ENCODE measurements at regions not wholly inside any gene's neighbourhood (a gene's known extent, or its start where the extent isn't known, plus 50 kb on each side); places are given as distances from the start of the nearest gene placed in this dataset.
"Not testable (repeated sequence)": the region's sequence is repeated elsewhere in the genome, so short reads cannot be mapped to it uniquely, and the experiment has no call there.

DNA sequence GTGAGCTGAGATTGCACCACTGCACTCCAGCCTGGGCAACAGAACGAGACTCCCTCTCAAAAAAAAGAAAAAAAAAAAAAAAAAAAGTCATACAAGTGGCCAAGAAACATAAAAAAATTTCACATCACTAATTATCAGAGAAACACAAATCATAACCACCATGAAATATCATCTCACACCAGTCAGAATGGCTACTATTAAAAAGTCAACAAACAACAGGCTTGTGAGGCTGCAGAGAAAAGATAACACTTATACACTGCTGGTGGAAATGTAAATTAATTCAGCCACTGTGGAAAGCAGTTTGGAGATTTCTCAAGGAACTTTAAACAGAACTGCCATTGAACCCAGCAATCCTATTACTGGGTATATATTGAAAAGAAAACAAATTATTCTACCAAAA is 291.1 kb upstream of the MCTP2 start:
- DNase-seq = no peak

DNA sequence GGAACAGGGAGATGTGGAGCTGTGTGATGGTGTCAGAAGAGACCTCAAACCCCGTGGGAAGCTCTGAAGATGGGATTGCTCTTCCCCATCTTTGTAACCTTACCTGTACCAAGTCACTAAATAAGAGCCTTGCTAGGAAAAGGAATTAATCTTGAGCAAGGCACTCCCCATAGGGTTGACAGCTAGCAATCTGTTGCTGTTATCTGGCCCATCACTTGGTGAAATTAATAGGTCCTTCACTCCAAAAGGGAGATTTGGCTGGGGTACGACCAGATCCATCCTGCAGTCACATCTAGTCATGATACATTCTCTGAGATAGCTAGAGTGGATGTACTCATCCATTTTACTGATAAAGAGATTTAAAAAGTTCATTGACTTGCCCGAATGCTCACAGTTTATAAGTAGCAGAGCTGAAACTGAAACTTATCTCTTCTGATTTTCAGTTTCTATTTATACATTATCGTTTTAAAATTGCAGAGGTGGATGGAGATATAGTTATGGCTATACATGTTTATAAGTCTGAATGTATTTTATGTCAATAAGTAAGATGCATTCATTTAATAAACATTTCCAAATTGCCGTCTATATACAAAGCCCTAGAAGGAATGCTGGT is 299.1 kb upstream of the MCTP2 start:
- DNase-seq = no peak

DNA sequence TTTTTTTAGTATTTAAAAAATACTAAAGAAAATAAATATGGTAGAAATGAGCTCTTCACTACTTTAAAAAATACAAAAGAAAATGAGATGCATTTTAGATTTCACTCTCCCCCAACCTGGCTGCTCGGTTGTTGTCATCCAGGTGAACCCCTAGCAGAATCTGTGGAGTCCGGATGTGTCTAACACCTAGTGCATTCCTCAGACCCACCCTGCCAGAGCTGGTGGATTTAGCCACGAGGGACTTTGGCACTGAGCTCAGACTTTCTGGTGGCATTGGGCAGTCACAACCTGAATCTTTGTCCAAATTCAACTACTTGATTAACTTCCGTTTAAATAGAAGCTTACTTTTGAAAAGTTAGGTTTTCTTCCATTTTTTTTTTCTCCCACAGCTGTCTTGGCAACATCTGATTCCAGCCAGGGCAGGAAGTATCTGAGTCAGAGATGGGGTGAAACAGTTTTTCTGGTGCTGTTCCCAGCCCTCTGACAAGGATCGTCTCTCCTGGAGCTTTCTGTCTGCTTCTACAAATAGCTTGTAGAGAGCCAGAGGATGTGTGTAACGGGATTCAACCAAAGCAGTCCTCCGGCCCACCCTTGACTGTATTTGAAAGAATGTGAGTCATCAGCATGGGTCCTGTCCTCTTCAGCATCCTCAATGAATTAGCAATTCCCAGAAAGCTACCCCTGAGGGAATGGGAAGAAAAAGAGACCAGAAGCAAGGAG is 301.8 kb upstream of the MCTP2 start:
- DNase-seq = no peak

DNA sequence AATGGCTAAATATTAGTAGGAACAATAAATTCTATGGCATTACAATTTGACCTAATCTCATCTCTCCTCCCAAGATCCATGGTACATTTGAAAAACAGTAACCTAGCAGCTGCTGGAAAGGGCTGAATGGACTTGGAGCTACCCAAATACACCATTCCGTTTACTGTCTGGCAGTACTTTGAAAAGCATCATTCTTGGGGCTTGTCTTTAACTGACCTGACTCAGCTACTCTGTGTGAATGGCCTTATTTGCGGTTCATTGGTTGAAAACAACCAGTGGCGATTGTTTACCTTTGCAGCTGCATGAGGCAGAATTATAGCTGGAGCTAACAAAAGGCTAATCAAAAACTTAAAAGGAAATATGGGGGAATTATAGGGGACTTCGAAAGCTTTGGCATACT is 311.2 kb upstream of the MCTP2 start:
- DNase-seq = no peak

DNA sequence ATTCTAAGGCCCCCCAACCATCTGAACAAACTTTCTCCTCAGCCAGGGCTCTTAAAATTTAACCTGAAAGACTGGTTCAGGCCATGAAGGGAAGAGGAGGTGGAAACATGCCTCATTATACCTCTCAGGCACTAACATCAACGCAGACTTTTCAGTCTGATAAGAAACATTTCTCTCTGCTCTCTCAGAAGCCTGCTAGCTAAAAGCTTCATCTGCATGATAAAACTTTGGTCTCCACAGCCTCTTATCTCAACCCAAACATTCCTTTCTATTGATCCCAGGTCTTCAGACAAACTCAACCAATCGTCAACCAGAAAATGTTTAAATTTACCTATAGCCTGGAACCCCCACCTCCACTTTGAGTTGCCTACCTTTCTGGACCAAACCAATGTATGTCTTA is 312.6 kb upstream of the MCTP2 start:
- DNase-seq = not testable (repeated sequence)

DNA sequence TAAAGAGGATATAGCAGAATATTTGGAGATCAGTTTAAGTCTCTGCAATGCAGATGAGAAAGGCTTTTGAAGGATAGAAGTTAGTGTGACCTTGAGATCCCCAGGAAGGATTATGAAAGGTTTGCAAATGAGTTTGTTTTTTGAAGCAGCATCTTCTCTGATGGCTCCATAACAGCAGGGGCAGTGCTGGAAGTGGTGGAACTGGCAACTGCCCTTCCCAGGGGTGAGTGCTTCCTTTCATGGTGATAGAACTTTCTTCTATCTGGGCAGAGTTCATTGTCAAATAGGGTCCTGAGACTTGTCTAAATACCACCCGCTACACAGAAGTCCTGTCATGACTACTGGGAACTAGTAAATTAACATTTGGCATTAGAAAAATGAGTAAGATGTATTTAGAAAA is 314.2 kb upstream of the MCTP2 start:
- no peak for DNase-seq

DNA sequence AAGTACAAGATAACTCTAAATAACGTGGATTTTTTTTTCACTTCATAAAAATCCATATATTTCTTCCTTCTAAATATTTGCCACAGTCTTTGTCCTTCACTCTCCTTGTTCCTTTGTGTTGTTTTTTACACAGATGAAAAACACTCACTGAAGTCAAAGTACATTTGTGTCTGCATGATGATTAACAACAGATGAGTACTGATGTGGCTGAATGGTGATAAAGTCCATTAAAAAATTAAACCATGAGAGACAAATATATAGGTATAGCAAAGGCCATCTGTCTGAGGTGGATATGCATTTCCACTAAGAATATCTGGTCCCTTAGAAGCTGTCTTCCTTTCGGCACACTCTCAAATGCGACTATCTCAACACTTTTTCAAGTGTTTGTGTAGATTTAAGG is 317.5 kb upstream of the MCTP2 start:
- no peak for DNase-seq

DNA sequence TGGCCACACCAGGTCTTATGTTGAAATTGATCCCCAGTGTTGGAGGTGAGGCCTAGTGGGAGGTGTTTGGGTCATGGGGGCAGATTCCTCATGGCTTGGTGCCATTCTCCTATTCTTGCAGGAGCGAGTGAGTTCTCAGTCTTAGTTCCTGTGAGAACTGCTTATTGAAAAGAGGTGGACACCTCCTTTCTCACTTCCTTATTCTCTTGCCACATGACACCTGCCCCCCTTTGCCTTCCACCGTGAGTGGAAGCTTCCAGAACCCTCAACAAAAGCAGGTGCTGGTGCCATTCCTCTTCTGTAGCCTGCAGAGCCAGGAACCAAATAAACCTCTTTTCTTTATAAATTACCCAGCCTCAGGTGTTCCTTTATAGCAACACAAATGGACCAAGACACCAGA is 318.1 kb upstream of the MCTP2 start:
- no peak for DNase-seq

DNA sequence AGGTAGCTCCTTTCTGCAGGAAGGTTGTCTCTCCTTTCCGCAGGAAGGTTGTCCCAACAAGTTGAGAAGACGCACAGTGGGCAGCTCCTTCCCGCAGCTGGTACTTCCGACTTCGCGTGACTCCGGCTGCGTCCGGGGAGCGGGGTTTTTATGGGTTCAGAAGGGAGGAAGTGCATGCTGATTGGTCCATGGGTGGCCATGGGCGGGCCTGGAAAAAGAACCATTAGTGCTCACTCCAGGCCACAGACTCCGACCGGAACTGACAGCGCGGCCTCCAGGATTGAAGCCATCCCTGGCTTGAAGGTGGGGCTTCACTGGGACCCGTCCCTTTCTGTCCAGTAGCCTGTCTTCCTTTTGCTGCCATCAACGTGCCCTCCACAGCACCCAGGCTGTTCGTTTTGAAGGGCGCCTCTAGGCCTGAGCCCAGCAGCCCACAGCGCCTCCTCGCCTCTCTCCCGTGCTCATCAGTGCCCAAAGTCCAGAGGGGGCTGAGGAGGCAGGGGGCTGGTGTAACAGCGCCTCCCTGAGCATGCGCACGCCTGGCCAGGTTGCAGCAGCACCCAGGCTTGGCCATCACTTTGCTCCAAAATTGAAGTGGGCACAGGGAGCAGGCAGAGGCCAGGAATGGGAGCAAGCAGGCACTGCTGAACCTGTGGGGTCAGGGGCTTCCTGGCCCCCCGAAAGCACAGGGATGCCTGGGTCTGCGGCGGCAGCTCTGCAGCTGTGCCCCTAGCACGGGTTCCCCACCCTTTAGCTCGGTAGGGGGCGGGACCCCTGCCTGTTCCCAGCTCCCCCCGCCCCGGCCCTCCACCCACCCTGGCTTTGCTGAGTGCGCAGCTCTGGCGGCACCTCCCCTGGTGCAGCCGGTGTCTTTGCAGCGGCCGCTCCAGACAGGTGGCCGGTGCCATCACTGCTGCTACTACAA is 330.6 kb upstream of the MCTP2 start:
- no peak for DNase-seq

DNA sequence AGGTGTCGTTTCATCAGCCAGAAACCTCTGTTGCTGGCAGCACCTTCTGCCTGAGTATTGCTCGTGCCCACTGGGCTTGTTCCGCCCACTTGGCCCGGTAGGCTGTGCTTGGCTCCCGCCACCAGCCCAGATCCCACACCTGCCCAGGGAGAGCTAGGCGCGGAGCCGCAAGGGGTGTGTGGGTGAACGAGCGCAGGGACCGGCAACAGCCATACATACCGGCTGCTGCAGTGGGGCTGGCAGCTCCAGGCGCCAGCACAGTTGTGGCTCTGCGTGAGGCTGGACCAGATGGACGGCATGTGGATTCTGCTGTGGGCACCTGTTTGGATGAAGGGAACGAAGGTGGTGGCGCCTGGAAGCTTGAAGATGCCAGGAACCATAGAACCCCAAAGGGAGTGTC is 331.5 kb upstream of the MCTP2 start:
- no peak for DNase-seq

DNA sequence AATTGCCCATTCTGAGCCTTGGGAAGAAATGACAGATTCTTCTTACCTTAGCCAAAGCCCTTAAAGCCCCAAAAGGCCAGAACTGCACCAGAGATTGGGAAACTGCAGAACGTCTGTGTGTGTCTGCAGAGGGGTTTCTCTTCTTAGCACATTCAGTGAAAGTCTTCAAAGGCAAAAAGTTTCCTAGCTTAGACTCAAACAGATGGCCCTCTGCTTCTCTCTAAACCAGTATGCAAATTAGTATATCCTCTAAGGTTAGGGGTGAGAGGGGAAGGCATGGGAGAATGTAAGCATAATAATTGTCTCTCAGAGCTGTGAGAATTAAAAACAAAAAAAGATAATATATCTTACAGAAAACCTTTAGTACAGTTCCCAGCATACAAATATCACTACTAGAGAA is 334.0 kb upstream of the MCTP2 start:
- no peak for DNase-seq

DNA sequence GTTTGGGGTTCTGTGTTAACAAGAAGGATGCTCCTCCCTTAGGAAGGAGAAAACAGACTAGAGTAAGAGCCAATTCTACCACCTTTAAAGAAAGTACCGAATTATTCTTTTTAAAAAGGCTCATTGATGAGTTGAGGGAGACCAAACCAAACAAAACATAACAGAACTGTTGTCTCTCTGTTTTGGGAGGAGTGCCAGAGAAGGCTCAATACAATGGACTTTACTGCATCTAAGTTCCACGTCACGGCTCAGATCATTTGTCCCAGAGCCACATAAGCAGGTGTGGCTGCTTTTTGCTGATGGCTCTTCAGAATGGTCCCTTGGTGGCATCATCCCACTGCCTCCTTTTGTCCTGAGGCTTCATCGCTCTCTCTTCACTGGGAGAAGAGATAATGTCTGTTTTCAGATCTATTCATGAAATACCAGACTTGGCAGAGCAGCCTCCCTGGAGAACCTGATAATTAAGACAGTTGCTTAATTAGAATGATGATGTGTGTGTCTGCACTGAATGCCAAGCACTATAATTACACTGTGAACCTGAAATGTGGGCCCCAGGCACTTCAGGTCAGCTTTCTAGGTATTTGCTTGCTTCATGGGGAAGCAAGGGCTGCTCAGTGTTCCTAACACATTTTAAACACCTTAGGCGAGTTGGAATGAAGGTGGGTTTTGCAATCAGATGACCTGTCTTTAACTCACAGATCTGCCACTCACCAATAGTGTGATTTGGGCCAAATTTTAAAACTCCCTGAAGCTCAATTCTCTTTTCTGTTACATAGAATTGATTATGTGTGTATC is 335.2 kb upstream of the MCTP2 start:
- DNase-seq = no peak

DNA sequence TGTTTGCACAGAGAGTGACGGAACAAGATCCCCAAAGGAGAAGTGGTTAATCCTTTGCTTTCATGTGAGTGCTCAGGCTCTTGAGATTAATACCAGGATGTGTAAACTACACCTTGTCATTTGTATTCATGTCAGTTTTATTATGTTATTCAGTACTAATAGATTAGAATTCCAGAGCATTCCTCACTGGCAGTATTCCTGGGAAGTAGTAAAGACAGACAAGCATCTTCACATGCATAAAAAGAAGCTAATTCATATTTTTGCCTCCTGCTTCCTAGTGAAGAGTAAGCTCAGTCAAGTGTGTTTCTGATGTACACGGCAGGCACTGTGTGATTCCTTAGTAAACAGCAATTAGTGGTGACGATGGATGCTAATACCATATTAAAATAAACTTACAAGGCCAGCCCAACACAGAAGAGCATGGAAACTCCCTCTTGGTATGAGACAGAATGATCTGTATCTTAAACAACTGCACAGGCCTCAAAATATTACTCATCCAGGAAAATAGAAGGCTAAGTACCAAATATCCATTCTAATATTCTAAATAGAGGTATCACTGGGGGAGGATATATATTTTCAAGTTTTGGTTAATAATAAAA is 336.8 kb upstream of the MCTP2 start:
- no peak for DNase-seq

DNA sequence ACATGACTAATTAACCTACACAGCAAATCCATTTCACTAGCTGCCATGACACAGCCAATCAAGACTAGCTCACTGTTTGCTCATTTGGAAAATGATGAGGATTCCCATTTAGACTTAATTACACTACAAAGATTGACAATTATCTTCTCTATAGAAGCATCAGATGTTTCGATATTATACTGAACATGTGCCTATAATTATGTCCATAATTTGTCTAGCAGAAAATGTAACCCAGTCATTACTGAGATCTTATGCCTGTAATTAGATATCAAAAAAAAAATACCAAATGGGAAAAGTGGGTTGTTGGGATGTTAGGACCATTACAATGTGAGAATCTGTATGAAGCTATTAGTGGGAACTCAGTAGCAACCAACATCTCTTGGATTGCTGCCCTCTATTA is 344.2 kb upstream of the MCTP2 start:
- DNase-seq = no peak

DNA sequence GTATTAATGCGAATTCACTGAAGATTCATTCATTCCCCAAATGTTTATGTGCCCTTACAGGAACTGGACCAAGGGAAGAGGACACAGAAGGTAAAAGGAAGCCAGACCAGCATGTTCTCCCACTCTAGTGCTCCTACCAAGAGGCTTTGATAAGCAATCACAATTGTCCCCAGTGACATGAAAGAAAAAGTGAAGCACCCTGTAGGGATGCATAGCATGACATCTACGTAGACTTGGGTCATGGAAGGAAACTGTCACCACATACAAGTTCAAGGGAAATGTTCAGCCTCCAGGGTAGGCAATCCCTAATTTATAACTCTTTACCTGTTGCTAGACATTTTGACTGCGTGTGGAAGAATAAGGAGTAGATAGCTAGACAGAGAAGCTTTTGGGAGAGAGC is 348.6 kb upstream of the MCTP2 start:
- DNase-seq = no peak

DNA sequence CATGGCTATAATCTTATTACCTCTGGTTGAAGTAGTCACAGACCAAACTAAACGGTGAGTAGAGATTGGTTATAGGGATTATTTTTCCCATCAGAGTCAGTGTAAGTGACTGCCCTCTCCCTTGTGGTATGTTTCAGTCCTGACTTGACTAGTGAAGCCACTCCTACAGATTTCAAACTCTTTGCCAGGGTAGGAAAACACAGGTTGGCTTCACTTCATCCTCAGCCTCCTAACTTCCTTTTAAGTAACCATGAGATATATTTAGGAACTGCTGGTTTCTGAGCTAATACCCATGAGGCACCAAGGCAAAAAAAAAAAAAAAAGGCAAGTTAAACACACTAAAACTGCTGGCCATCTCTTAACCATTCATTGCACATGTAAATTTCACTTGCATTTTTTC is 349.2 kb upstream of the MCTP2 start:
- no peak for DNase-seq

DNA sequence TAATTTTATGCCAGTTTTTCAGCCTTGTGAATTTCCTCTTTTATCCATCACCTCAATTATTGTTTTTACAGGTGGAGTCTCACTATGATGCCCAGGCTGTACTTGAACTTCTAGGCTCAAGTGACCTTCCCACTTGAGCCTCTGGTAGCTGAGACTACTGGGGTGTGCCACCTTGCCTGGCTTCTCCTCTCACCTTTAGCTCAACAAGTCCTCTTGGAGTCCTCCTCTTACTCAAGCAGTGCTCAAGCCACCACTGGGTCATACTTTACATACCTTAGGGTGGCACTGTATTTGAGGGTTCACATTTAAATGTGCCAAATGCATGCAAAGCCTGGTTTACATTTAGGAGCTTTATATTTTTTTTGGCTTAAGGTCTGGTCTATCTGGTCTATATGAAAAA is 350.1 kb upstream of the MCTP2 start:
- no peak for DNase-seq

DNA sequence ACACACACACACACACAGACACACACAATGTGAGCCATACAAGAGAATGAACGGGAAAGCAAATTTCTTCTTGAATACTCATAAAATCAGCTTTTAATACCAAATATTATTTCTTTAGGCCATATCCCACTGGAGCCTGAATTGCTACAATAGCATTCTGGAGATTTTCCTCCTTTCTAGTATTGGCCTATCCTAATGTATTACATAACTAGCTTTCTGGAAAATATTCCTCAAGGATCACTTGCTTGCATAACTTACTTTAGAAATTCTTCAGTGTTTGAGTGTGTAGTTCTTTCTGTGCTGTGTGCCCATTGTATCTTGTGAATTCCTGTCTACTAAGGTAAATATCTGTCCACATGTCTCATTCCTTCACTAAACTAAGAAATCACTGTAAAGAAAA is 351.0 kb upstream of the MCTP2 start:
- DNase-seq = no peak

DNA sequence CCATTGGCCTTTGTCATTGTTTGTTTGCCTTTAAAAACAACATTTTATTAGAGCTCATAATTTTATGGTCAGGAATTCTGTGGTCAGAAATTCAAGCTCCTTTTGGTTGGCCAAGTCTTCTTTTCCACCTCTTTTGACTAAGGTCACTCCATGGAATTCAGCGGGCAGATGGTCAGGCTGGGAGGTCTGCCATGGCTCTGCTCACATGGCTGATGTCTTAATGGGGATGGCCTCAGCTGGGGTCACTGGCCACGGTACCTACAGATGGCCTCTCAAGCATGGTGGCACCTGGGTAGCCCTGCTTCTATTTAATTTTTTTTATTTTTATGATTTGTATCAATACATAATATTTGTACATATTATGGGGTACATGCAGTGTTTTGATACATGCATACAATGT is 360.8 kb upstream of the MCTP2 start:
- no peak for DNase-seq

DNA sequence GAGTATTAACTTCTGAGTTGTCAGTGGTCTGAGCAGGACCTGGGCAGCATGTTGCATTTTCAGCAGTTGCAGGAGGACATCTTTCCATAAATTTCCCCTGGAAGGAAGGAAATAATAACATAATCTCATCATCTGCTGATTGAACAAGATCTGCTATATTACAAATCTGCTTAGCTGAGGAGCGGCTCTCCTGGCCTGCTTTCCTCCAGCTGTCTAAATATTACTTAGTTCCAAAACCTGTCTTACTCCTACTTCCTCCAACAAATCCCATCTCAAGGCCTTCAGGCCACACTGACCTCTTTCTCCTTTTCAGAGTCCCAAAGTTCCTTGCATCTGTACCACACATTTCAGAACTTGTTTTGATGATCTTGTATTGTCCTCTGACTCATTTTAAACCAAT is 364.4 kb upstream of the MCTP2 start:
- no peak for DNase-seq

DNA sequence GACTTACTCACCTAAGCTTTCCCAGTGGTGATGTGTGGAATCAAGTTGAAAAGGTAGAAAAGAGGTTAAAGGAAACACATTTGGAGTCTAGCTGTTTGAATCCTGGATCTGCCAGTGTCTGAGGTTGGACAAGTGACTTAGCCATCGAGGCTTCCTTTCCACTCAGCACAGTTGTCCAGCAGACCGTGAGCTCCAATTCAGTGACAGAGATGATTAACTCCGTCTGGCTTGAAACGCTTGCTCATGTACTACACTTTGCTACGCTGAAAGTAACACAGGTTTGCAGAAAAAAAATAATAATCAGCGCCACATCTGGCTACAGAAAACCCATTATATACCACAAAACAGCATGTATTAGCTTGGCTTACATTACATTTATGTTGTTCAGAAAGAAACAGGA is 364.9 kb upstream of the MCTP2 start:
- DNase-seq = no peak

DNA sequence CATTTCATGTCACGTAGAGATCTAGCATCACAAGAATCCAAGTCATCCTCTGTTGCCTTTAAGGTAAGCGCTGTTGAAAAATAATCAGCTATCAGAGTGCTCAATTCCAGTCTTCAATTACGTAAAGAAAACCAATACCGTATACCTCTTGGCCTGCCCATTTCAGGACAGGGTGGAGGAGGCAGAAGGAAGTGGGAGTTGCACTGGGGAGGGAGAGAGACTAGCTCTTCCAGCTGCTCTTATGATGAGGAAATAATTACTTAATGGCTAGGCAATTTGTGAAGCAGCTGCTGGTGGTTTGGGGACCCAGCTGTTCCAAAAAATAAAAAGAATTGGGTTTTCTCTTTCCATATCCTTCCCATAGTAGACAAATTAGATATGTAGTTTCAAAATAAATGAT is 365.8 kb upstream of the MCTP2 start:
- no peak for DNase-seq

DNA sequence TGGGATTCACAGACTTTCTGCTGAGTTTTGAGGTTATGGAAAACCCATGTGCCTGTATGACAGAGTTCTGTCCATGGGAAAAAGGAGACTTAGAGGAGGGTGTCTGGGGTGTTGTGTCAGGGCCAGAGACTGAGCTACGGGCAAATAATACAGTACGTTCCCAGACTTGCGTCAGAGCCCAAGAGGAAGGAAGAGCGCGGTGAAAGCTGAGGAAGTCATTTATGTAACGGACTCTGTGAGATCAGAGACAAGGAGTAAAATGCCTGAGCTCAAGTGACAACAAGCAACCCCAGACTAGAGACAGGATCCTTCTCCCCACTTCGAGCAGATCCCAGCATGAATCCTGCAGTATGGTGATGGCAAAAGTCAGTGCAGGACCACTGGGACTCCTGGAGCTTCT is 368.6 kb upstream of the MCTP2 start:
- DNase-seq = no peak
